ENCODE measurements at regions not wholly inside any gene's neighbourhood (a gene's known extent, or its start where the extent isn't known, plus 50 kb on each side); places are given as distances from the start of the nearest gene placed in this dataset.

GRCh38 chr7:47647181-47647917 lies 65.4 kb upstream of the TNS3 start (continued):
- 0 out of 2 replicates have a peak, but pooled peaks have one; percentile 28 for TF ChIP-seq ZNF142 (CRISPR knock-in tag; IDR thresholded peaks at IDR 0.05)
- TF ChIP-seq ELF3 (CRISPR knock-in tag; IDR thresholded peaks at IDR 0.05), result peak; percentile 55
- no peak for TF ChIP-seq CEBPB (IDR thresholded peaks at IDR 0.05; ENCODE audit: borderline replicate concordance, low read depth, low read length)
- no peak for TF ChIP-seq ZNF605 (CRISPR knock-in tag; IDR thresholded peaks at IDR 0.05)
- TF ChIP-seq RFX3 (CRISPR knock-in tag; IDR thresholded peaks at IDR 0.05), result no peak
- 0 out of 2 replicates have a peak, but pooled peaks have one; percentile 24 for TF ChIP-seq ZNF124 (CRISPR knock-in tag; IDR thresholded peaks at IDR 0.05)
- TF ChIP-seq ZNF556 (CRISPR knock-in tag; IDR thresholded peaks at IDR 0.05; ENCODE audit: borderline replicate concordance), result 0 out of 2 replicates have a peak, but pooled peaks have one; percentile 27
- TF ChIP-seq MXD4 (CRISPR knock-in tag; IDR thresholded peaks at IDR 0.05), result 0 out of 2 replicates have a peak, but pooled peaks have one; percentile 25
- 0 out of 2 replicates have a peak, but pooled peaks have one; percentile 3 for TF ChIP-seq THAP11 (CRISPR knock-in tag; IDR thresholded peaks at IDR 0.05)
- peak; percentile 23; the same call in 1 of the 2 replicates for TF ChIP-seq RXRB (CRISPR knock-in tag; IDR thresholded peaks at IDR 0.05; ENCODE audit: borderline replicate concordance)
- TF ChIP-seq ZNF687 (CRISPR knock-in tag; IDR thresholded peaks at IDR 0.05), result peak; percentile 83
- TF ChIP-seq PHF8 (CRISPR knock-in tag; IDR thresholded peaks at IDR 0.05), result peak; percentile 33; the same call in 1 of the 2 replicates
- TF ChIP-seq THAP9 (CRISPR knock-in tag; IDR thresholded peaks at IDR 0.05; ENCODE audit: borderline replicate concordance), result peak; percentile 14; the same call in 1 of the 2 replicates
- TF ChIP-seq HOXA5 (CRISPR knock-in tag; IDR thresholded peaks at IDR 0.05), result no peak
- 0 out of 2 replicates have a peak, but pooled peaks have one; percentile 26 for TF ChIP-seq SALL1 (CRISPR knock-in tag; IDR thresholded peaks at IDR 0.05)

All from HepG2 (cell line).